Stimulated activated CD8-positive, alpha-beta memory T cell treated with anti-CD3 and anti-CD28 coated beads, Interleukin-4, amount 100 ng/mL, for 24 hours (primary cell): ENCODE measurements at regions not wholly inside any gene's neighbourhood (a gene's known extent, or its start where the extent isn't known, plus 50 kb on each side); places are given as distances from the start of the nearest gene placed in this dataset.
"Not testable (repeated sequence)": the region's sequence is repeated elsewhere in the genome, so short reads cannot be mapped to it uniquely, and the experiment has no call there.

Source experiments
- DNase-seq: peaks from one replicate; pipeline ENCODE4 v3.0.0-alpha.2; 2020; ENCODE audit warnings: low read depth

DNA sequence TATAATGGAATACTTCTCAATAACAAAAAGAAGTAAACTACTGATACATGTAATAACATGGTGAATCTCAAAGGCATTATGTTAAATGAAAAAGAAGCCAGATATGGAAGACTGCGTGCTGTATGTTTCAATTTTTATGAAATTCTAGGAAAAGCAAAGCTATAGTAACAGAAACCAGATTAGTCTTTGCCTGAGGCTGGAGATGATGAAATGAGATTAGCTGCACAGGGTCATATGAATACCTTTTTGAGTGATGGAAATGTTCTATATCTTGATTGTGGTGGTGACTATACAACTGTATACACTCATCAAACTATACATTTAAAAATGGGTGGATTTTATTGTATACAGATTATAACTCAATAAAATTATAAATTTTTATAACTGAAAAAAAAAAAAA is 113.5 kb downstream of the TMEM30B start:
- no peak for DNase-seq

- DNase-seq = no peak
Measured at GRCh38 chr14:61160798-61161197, 120.3 kb downstream of the TMEM30B start.

GRCh38 chr14:61154641-61155040 is 126.5 kb downstream of the TMEM30B start:
- no peak for DNase-seq

DNA sequence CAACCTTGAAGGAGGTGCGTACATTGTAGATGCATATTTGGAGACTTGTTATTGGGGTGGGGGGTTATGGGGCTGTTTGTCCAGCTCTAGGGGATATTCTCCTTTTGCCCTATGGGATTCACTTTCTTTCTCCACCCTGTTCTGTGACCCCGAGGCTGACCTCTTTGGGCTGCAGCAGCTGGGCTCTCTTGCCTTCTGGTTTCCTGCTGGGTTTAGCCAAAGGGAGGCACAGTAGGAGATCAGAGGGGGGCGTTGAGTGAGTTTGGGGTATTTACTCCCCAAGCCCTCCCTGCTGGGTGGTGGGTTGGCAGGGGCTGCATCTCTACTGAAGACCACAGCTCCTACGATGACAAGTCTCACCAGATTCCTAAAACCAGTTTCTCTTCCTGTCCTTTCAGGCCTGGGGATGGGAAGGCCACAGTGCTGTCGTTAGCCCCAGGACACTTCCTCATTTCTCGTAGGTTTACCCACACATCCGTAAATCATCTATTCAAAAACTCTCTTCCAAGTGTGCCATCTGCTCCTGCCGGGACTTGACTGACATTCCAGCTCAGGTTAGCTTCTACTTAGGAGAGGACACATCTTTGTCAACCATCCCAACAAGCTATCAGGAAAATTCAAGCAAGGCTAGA is 127.1 kb downstream of the TMEM30B start:
- DNase-seq = no peak

- DNase-seq = no peak
Measured at GRCh38 chr14:61153431-61153830, 127.7 kb downstream of the TMEM30B start.

GRCh38 chr14:61152851-61153364 is 128.2 kb downstream of the TMEM30B start:
- no peak for DNase-seq

DNA sequence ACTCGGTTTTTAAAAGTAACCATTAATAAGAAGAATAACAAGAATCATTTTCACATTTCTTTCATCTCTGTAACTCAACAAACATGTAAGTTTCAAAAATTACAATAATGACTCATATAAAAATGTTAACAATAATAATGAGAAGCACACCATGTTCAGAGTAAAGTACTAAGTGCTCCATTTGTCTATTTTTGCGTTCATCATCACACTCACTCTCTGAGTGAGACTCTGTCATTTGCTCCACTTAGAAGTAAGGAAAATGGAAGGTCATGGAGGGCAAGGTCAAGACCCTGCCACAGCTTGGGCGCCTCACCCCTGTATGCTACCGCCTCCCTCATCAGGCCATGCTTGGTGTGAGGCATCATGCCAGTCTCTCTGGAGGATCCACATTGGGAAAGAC is 129.9 kb downstream of the TMEM30B start:
- no peak for DNase-seq

- no peak for DNase-seq
Measured at GRCh38 chr14:61150851-61151250, 130.3 kb downstream of the TMEM30B start.

- no peak for DNase-seq
Measured at GRCh38 chr14:61149896-61150295, 131.2 kb downstream of the TMEM30B start.

DNA sequence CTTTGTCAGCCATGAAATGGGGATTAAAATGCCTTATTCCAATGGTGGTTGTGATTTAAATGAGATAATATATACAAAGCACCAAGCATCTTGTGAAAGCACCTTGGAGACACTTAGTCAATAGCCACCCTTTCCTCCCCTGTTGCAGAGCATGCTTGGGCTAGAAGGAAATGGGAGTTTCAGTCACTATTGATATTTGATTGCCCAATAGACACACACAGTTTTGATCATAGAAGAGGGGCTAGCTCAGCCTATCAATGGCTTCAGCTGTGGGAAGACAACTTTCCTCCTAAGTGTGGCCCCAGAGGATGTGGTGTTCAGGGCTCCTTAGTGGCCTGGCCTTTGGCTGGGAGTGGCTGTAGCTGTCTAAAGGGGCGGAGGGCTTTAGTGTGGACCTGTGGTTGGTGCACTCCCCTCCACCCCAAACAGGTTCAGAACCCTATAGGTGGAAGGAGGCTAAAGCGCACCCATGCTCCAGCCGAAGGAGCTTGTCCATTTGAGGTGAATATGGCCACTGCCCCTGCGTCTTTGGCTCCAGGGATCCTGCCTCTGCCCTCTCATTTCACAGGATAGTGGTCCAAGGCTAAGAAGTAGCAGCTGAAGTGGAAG is 132.3 kb downstream of the TMEM30B start:
- DNase-seq = no peak

DNA sequence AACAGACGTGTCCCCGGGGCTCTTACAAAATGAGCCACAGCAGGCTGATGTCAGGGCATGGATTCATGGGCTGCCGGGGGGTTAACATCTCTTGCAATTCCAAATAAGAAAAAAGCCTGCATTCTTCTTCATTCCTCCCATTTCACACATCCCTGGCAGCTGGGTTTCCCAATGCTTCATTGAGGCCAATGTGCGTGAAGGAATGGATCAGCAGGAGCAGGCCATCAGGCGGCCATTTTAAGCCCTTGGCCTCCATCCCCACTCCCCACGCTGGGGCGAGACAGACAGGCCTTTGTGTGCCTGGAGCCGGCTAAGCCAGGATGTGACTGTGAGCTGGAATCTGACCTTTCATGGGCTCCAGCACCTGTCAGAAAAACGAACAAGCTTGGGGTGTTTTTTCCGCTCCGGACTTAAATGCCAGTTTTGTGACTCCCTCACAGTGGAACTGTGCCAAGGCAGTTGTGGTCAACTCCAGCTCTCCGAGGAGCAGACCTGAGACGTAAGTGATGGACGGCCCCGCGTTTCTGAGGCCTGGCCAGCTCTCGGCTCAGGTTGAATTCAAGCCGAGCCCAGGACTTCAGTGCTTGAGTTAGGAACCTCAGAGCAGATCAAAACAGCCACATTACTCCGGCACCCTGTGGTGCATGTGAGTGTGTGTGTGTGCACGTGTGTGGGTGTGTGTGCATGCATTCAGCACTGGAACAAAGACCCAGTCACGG is 133.1 kb downstream of the TMEM30B start:
- DNase-seq = no peak

GRCh38 chr14:61147381-61147821 is 133.7 kb downstream of the TMEM30B start:
- DNase-seq = no peak

DNA sequence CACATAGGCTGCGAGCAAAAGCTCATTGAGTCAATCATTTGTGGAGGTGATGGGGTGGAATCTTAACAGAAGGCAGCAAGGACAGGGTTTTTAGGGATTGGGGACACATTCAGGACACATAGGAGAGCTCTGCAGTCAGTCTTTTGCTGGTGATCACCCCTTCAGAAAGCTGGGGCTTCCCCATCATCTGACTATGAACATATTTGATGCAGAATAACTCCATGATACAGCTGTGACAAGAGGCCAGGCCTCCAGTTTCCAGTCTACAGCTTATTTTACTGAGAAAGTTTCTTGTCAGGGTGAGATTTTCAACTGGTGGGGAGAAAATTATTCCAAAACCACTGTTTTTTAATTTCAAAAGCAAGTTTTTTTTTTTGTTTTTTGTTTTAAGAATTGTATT is 134.2 kb downstream of the TMEM30B start:
- DNase-seq = no peak

GRCh38 chr14:61145903-61146481 is 135.1 kb downstream of the TMEM30B start:
- no peak for DNase-seq

- DNase-seq = no peak
Measured at GRCh38 chr14:61145034-61145902, 135.9 kb downstream of the TMEM30B start.

DNA sequence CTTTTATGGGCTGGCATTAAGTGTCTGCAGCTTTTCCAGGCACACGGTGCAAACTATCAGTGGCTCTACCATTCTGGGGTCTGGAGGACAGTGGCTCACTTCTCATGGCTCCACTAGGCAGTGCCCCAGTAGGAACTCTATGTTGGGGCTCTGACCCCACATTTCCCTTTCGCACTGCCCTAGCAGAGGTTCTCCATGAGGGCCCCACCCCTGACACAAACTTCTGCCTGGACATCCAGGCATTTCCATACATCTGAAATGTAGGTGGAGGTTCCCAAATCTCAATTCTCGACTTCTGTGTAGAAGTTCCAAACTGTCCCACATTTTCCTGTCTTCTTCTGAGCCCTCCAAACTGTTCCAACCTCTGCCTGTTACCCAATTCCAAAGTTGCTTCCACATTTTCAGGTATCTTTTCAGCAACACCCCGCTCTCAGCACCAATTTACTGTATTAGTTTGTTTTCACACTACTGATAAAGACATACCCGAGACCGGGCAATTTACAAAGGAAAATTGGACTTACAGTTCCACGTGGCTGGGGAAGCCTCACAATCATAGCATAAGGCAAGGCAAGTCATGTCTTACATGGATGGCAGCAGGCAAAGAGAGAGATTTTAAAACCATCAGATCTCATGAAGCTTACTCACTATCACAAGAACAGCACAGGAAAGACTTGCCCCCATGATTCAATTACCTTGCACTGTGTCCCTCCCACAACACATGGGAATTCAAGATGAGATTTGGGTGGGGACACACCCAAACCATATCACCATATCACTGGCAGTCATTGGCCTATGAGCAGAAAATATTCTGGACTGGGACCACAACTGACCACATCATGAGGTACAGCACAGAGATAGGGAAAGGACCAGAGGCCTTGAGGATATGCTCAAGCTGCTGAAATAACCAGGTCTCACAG is 136.8 kb downstream of the TMEM30B start:
- not testable (repeated sequence) for DNase-seq

- no peak for DNase-seq
Measured at GRCh38 chr14:61140872-61141271, 140.3 kb downstream of the TMEM30B start.

- DNase-seq = no peak
Measured at GRCh38 chr14:61140271-61140670, 140.9 kb downstream of the TMEM30B start.

DNA sequence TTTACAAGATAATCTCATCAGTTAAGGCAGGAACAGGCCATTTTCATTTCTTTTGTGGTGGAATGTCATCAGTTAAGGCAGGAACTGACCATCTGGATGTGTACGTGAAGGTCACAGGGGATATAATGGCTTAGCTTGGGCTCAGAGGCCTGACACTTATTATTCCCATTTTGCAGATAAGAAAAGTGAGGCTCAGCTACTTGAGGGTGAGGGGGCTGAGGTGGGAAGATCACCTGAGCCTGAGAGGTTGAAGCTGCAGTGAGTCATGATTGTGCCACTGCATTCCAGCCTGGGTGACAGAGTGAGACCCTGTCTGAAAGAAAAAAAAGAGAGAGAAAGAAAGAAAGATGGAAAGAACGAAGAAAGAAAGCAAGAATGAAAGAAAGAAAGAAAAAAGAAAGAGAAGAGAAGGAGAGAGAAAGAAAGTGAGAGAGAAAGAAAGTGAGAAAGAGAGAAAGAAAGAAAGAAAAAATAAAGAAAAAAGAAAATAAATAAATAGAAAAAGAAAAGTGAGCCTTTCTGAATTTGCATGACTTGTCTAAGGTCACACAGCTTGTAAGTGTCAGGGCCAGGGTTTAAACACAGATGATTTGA is 142.0 kb downstream of the TMEM30B start:
- no peak for DNase-seq

GRCh38 chr14:61132894-61133293 is 148.2 kb downstream of the TMEM30B start:
- DNase-seq = no peak
